ENCODE measurements at regions not wholly inside any gene's neighbourhood (a gene's known extent, or its start where the extent isn't known, plus 50 kb on each side); places are given as distances from the start of the nearest gene placed in this dataset.

GRCh38 chr9:91067306-91067860 lies 265.8 kb downstream of the SYK start (continued):
- TF ChIP-seq ZNF114 (CRISPR knock-in tag; IDR thresholded peaks at IDR 0.05) (no peak), CREB1 (CRISPR knock-in tag; IDR thresholded peaks at IDR 0.05; ENCODE audit: low read depth) (no peak), JUNB (IDR thresholded peaks at IDR 0.05; ENCODE audit: unreplicated experiment) (no peak), EZH2phosphoT487 (IDR thresholded peaks at IDR 0.05; ENCODE audit: unreplicated experiment) (no peak), ZNF331 (CRISPR knock-in tag; IDR thresholded peaks at IDR 0.05; ENCODE audit: low read depth) (no peak), STAT1 (IDR thresholded peaks at IDR 0.05; ENCODE audit: unreplicated experiment) (no peak), CTCF (conservative IDR thresholded peaks at IDR 0.05; ENCODE audit: low read depth in 2 of 2) (no peak), EZH2 (IDR thresholded peaks at IDR 0.05; ENCODE audit: low read depth, unreplicated experiment) (no peak)
- TF ChIP-seq, protein P1, sequence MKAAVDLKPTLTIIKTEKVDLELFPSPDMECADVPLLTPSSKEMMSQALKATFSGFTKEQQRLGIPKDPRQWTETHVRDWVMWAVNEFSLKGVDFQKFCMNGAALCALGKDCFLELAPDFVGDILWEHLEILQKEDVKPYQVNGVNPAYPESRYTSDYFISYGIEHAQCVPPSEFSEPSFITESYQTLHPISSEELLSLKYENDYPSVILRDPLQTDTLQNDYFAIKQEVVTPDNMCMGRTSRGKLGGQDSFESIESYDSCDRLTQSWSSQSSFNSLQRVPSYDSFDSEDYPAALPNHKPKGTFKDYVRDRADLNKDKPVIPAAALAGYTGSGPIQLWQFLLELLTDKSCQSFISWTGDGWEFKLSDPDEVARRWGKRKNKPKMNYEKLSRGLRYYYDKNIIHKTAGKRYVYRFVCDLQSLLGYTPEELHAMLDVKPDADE (IDR thresholded peaks at IDR 0.05): no peak
- TF ChIP-seq, protein P2, sequence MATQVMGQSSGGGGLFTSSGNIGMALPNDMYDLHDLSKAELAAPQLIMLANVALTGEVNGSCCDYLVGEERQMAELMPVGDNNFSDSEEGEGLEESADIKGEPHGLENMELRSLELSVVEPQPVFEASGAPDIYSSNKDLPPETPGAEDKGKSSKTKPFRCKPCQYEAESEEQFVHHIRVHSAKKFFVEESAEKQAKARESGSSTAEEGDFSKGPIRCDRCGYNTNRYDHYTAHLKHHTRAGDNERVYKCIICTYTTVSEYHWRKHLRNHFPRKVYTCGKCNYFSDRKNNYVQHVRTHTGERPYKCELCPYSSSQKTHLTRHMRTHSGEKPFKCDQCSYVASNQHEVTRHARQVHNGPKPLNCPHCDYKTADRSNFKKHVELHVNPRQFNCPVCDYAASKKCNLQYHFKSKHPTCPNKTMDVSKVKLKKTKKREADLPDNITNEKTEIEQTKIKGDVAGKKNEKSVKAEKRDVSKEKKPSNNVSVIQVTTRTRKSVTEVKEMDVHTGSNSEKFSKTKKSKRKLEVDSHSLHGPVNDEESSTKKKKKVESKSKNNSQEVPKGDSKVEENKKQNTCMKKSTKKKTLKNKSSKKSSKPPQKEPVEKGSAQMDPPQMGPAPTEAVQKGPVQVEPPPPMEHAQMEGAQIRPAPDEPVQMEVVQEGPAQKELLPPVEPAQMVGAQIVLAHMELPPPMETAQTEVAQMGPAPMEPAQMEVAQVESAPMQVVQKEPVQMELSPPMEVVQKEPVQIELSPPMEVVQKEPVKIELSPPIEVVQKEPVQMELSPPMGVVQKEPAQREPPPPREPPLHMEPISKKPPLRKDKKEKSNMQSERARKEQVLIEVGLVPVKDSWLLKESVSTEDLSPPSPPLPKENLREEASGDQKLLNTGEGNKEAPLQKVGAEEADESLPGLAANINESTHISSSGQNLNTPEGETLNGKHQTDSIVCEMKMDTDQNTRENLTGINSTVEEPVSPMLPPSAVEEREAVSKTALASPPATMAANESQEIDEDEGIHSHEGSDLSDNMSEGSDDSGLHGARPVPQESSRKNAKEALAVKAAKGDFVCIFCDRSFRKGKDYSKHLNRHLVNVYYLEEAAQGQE (IDR thresholded peaks at IDR 0.05; ENCODE audit: unreplicated experiment): no peak

DNA sequence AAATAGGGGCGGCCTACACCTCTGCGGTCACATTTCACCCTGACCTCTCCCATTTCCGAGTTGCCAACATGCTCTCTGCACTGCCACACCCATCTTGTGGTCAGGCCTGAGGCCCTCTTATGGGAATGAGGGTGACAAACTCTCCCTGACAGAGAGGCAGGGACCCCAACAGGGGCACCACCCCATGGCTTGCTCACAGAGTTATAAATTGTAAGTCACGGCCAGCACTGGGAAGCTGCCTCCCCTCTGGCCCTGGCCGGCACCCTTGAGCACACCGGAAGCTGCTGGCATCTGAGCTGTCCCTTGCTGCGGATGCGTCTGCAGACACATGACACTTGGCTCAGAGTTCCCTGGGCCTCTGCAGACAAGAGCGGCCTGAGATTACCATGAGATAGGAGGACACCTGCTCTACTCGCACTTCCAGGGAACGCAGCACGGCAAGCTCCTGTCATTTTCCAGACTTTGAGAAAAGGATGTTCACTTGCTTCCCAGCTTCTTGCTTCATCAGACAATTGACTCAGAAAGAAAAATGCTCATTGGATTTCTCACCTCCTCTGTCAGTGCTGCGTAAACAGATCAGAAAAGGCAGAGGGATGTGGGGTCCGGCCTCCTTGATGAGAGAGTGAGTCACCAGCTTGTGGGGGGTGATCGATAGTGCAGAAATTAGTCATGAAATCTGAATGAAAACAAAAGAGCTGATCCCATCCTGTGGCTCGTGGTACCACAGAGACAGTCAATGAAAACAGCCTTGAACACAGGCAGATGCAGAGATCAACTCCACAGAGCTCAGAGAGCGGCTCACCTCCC lies 269.8 kb downstream of the SYK start:
- no peak overlapping the region for H3K27ac ChIP-seq (ENCODE audit: low read depth)
- H3K4me1 Mint-ChIP-seq: peaks cover 4% of the 10 kb centered on the region
- H3K36me3 Mint-ChIP-seq (ENCODE audit: low read depth): no peaks in the 10 kb centered on the region
- no peaks in the 10 kb centered on the region for H3K27me3 ChIP-seq (ENCODE audit: insufficient read depth)
- 0 out of 2 replicates have a peak, but pooled peaks cover 4% of the 10 kb centered on the region for H3K9me2 ChIP-seq (ENCODE audit: insufficient read depth)
- H3K4me3 Mint-ChIP-seq: no peak overlapping the region
- no peaks in the 10 kb centered on the region for H4K20me1 ChIP-seq (replicated peaks; ENCODE audit: insufficient read depth)
- no peak overlapping the region for H3K27ac Mint-ChIP-seq
- no peaks in the 10 kb centered on the region; the same call in 2 of the 3 replicates for H3K9me3 Mint-ChIP-seq
- no peaks in the 10 kb centered on the region for H3F3A ChIP-seq (replicated peaks; ENCODE audit: low read depth)
- H3K79me2 ChIP-seq (replicated peaks; ENCODE audit: insufficient read depth): no peaks in the 10 kb centered on the region
- DNase-seq (ENCODE audit: low spot score) (no peak), ATAC-seq (no peak)
- H3K4me2 ChIP-seq: no peak overlapping the region
- H3K4me1 ChIP-seq (ENCODE audit: insufficient read depth): no peaks in the 10 kb centered on the region
- no peaks in the 10 kb centered on the region for H3K36me3 ChIP-seq (ENCODE audit: insufficient read depth)
- H2AFZ ChIP-seq: no peak overlapping the region
- H3K27me3 Mint-ChIP-seq (ENCODE audit: insufficient read depth, low read depth, poor library complexity): peaks cover 8% of the 10 kb centered on the region
- H3K4me3 ChIP-seq: no peak overlapping the region
- no peak for TF ChIP-seq JUNB (IDR thresholded peaks at IDR 0.05; ENCODE audit: unreplicated experiment)
- TF ChIP-seq ZNF331 (CRISPR knock-in tag; IDR thresholded peaks at IDR 0.05; ENCODE audit: low read depth): no peak
- TF ChIP-seq NANOG (IDR thresholded peaks at IDR 0.05; ENCODE audit: borderline replicate concordance): no peak
